ENCODE measurements at regions not wholly inside any gene's neighbourhood (a gene's known extent, or its start where the extent isn't known, plus 50 kb on each side); places are given as distances from the start of the nearest gene placed in this dataset.

GRCh38 chr4:125004676-125005075 is 292.1 kb upstream of the ANKRD50 start:
- Histone ChIP-seq H4K20me1 (ENCODE audit: insufficient read depth, low read length) (no peaks in the 10 kb centered on the region), H3K27ac (ENCODE audit: low read depth in 1 of 2, low read length in 2 of 2) (no peak overlapping the region), H3K36me3 (replicated peaks in 1 of 2; ENCODE audit: control insufficient read depth in 1 of 2, insufficient read depth in 2 of 2, low read length in 2 of 2) (no peaks in the 10 kb centered on the region), H3K9ac (ENCODE audit: insufficient read depth, low read length, poor library complexity, severe bottlenecking) (no peak overlapping the region), H3K27me3 (ENCODE audit: control insufficient read depth in 2 of 2, insufficient read depth in 2 of 2, low read length in 2 of 2) (no peaks in the 10 kb centered on the region), H3K4me2 (replicated peaks; ENCODE audit: extremely low read depth, low read length, poor library complexity, severe bottlenecking) (no peak overlapping the region), H3K79me2 (ENCODE audit: insufficient read depth, low read length) (no peaks in the 10 kb centered on the region), H3K9me3 (replicated peaks in 1 of 2; ENCODE audit: control insufficient read depth in 1 of 2, insufficient read depth in 1 of 2, low read length in 2 of 2) (no peaks in the 10 kb centered on the region), H2AFZ (ENCODE audit: insufficient read depth, low read depth, low read length, poor library complexity, severe bottlenecking) (no peak overlapping the region), H3K4me3 (replicated peaks in 1 of 3; ENCODE audit: low read depth in 2 of 3, low read length in 3 of 3) (no peak overlapping the region), H3K4me1 (ENCODE audit: control insufficient read depth in 1 of 2, insufficient read depth in 2 of 2, low read length in 2 of 2) (no peaks in the 10 kb centered on the region)
- no peak for DNase-seq
- H3K4me3 Mint-ChIP-seq, result no peak overlapping the region
- WGBS (ENCODE audit: insufficient coverage), result 100% methylated on average over 1 of the region's 3 CpGs
- no peaks in the 10 kb centered on the region for H3K36me3 Mint-ChIP-seq
- no peaks in the 10 kb centered on the region for H3K27me3 Mint-ChIP-seq (ENCODE audit: low read depth in 3 of 3)
- H3K4me1 Mint-ChIP-seq, result no peaks in the 10 kb centered on the region
- H3K9me3 Mint-ChIP-seq, result peaks cover 0 to 7% (median 2%) of the 10 kb centered on the region in 7 donors
- H3K27ac Mint-ChIP-seq, result no peak overlapping the region
- intact Hi-C loops (cut with micrococcal nuclease), result no loop called here
- no peak for TF ChIP-seq CTCF (IDR thresholded peaks at IDR 0.05)

GRCh38 chr4:125003840-125004239 is 291.3 kb upstream of the ANKRD50 start:
- H3K79me2 ChIP-seq (ENCODE audit: insufficient read depth, low read length), result no peaks in the 10 kb centered on the region
- H3K4me2 ChIP-seq (replicated peaks; ENCODE audit: extremely low read depth, low read length, poor library complexity, severe bottlenecking), result no peak overlapping the region
- H3K9me3 Mint-ChIP-seq, result peaks cover 0 to 7% (median 2%) of the 10 kb centered on the region in 7 donors
- no peak overlapping the region for H2AFZ ChIP-seq (ENCODE audit: insufficient read depth, low read depth, low read length, poor library complexity, severe bottlenecking)
- H3K36me3 ChIP-seq (replicated peaks in 1 of 2; ENCODE audit: control insufficient read depth in 1 of 2, insufficient read depth in 2 of 2, low read length in 2 of 2), result no peaks in the 10 kb centered on the region
- no peaks in the 10 kb centered on the region for H3K27me3 Mint-ChIP-seq (ENCODE audit: low read depth in 3 of 3)
- intact Hi-C loops (cut with micrococcal nuclease), result no loop called here
- H3K27me3 ChIP-seq (ENCODE audit: control insufficient read depth in 2 of 2, insufficient read depth in 2 of 2, low read length in 2 of 2), result no peaks in the 10 kb centered on the region
- no peaks in the 10 kb centered on the region for H3K4me1 Mint-ChIP-seq
- no peak overlapping the region for H3K27ac ChIP-seq (ENCODE audit: low read depth in 1 of 2, low read length in 2 of 2)
- H3K9ac ChIP-seq (ENCODE audit: insufficient read depth, low read length, poor library complexity, severe bottlenecking), result no peak overlapping the region
- WGBS (ENCODE audit: insufficient coverage), result no CpG with 5 or more reads among the region's 3 CpGs
- H3K36me3 Mint-ChIP-seq, result no peaks in the 10 kb centered on the region
- DNase-seq, result no peak
- no peak overlapping the region for H3K4me3 Mint-ChIP-seq
- H4K20me1 ChIP-seq (ENCODE audit: insufficient read depth, low read length), result no peaks in the 10 kb centered on the region
- H3K4me1 ChIP-seq (ENCODE audit: control insufficient read depth in 1 of 2, insufficient read depth in 2 of 2, low read length in 2 of 2), result no peaks in the 10 kb centered on the region
- TF ChIP-seq CTCF (IDR thresholded peaks at IDR 0.05), result no peak
- H3K9me3 ChIP-seq (replicated peaks in 1 of 2; ENCODE audit: control insufficient read depth in 1 of 2, insufficient read depth in 1 of 2, low read length in 2 of 2), result no peaks in the 10 kb centered on the region
- H3K27ac Mint-ChIP-seq, result no peak overlapping the region
- H3K4me3 ChIP-seq (replicated peaks in 1 of 3; ENCODE audit: low read depth in 2 of 3, low read length in 3 of 3), result no peak overlapping the region
